OCI-LY3 (cell line): ENCODE measurements at regions not wholly inside any gene's neighbourhood (a gene's known extent, or its start where the extent isn't known, plus 50 kb on each side); places are given as distances from the start of the nearest gene placed in this dataset.

Experiments
- EZH2phosphoT487 ChIP-seq: fragments of 200-600 bp; shearing (Covaris generic); IDR thresholded peaks from 2 replicates; pipeline ENCODE4 v1.6.1; 2018; ENCODE audit warnings: antibody characterized with exemption, mixed run types, low read depth
- TF ChIP-seq, protein P1 (sequence below): fragments of 200-600, 300-600 bp; sonication (generic); IDR thresholded peaks from 2 replicates; pipeline ENCODE4 v1.5.1; 2014; ENCODE audit warnings: antibody characterized with exemption, low read length, low read depth

DNA sequence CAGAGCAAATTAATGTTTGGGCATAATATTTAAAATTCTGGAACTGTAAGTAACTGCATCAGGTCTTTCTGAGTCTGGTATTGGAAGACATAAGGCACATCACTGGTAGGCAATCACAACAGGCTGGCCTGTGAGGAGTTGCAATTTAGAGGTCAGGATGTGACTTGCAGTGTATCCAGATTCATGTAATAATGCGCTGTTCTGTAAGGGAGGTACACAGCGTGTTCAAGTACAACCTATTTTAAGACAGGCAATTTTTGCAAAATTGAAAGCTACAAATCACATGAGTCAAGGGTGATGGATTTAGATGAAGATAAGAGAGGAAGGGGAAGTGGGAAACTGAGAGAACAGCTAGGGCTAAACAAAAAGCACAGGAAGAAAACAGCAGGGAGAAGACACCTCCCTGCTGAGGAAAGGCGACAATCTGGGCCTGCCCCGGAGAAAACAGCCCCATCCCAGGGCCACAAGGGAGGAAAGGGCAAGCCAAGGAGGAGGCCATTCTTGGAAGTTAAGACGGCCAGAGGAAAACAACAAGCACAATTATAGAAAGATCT, 138.1 kb downstream of the LACC1 start:
- TF ChIP-seq, protein P1, sequence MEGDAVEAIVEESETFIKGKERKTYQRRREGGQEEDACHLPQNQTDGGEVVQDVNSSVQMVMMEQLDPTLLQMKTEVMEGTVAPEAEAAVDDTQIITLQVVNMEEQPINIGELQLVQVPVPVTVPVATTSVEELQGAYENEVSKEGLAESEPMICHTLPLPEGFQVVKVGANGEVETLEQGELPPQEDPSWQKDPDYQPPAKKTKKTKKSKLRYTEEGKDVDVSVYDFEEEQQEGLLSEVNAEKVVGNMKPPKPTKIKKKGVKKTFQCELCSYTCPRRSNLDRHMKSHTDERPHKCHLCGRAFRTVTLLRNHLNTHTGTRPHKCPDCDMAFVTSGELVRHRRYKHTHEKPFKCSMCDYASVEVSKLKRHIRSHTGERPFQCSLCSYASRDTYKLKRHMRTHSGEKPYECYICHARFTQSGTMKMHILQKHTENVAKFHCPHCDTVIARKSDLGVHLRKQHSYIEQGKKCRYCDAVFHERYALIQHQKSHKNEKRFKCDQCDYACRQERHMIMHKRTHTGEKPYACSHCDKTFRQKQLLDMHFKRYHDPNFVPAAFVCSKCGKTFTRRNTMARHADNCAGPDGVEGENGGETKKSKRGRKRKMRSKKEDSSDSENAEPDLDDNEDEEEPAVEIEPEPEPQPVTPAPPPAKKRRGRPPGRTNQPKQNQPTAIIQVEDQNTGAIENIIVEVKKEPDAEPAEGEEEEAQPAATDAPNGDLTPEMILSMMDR: no peak
- no peak for TF ChIP-seq EZH2phosphoT487
